K562 (cell line): ENCODE measurements at regions not wholly inside any gene's neighbourhood (a gene's known extent, or its start where the extent isn't known, plus 50 kb on each side); places are given as distances from the start of the nearest gene placed in this dataset.

Experiments used
- CTCF ChIP-seq, 3 experiments: IDR thresholded peaks in 2 of 3; conservative IDR thresholded peaks in 1 of 3; 2 replicates each; pipeline ENCODE4 v1.5.1; 2011 to 2012; ENCODE audit warnings: low read length in 3 of 3, mild to moderate bottlenecking in 3 of 3, control low read depth in 2 of 3, improper control_type of control experiment in 1 of 3, inconsistent platforms in 1 of 3, low read depth in 1 of 3, mixed read lengths in 1 of 3, moderate library complexity in 1 of 3; ENCODE audit not compliant: insufficient read depth in 2 of 3
- POLR2A ChIP-seq: fragments of 450-650 bp; conservative IDR thresholded peaks from 2 replicates; pipeline ENCODE4 v1.6.1; 2016
- TAF1 ChIP-seq: IDR thresholded peaks from 2 replicates; pipeline ENCODE4 v1.6.1; 2011; ENCODE audit warnings: mild to moderate bottlenecking, low read length, moderate library complexity; ENCODE audit not compliant: insufficient read depth, control insufficient read depth, severe bottlenecking; ENCODE audit errors: extremely low read depth
- ZNF274 ChIP-seq: IDR thresholded peaks from 2 replicates; pipeline ENCODE4 v1.6.1; 2011; ENCODE audit warnings: low read depth, mild to moderate bottlenecking, low read length, moderate library complexity, borderline replicate concordance
- TF ChIP-seq, protein P1 (sequence below): sonication (generic); formaldehyde crosslinking; IDR thresholded peaks from 2 replicates; pipeline ENCODE4 v1.8.0; 2022; ENCODE audit warnings: missing genetic modification reagents, mild to moderate bottlenecking, moderate library complexity, borderline replicate concordance

DNA sequence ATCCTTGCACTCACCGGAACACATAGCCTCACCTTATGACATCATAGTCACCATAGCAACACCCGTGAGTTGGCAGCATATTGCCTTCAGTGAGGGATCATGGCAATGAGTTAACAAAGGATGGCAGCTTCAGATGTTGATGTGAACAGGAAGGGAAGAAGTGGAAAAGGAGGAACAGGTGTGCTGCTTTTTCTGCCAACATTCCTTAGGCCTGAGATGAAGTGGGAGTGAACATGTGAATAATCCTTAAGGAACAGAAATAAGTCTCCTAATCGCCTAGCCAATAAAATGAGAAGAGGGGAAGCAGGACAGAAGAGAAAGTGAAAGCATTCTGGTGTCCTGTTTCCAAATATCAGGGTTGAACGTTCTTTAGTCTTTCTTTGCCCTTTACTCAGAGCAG, 360.0 kb downstream of the BRINP1 start:
- TF ChIP-seq ZNF274 (no peak), CTCF (IDR thresholded peaks at IDR 0.05 in 2 of 3, conservative IDR thresholded peaks at IDR 0.05 in 1 of 3; ENCODE audit: insufficient read depth in 2 of 3, low read depth in 1 of 3, low read length in 3 of 3) (no peak), TAF1 (no peak), POLR2A (no peak)
- TF ChIP-seq, protein P1, sequence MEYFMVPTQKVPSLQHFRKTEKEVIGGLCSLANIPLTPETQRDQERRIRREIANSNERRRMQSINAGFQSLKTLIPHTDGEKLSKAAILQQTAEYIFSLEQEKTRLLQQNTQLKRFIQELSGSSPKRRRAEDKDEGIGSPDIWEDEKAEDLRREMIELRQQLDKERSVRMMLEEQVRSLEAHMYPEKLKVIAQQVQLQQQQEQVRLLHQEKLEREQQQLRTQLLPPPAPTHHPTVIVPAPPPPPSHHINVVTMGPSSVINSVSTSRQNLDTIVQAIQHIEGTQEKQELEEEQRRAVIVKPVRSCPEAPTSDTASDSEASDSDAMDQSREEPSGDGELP (CRISPR knock-in tag): no peak
